MCF 10A (cell line): ENCODE measurements at regions not wholly inside any gene's neighbourhood (a gene's known extent, or its start where the extent isn't known, plus 50 kb on each side); places are given as distances from the start of the nearest gene placed in this dataset.

Experiments used
- BruUV-seq: library from RNA; stranded (reverse); fragments of 400-500 nt; replicated peaks from 2 replicates; lab custom pipeline; 2021; lab: Mats Ljungman, UMichigan
- CTCF ChIA-PET: fragments of 300-600 bp; sonication (Branson Sonifier 250); formaldehyde crosslinking; extraction: SDS; loops from one replicate; lab custom pipeline; 2021; ENCODE audit warnings: antibody characterized with exemption, inconsistent platforms; lab: Yijun Ruan, JAX
- POLR2A ChIA-PET: fragments of 300-600, 350-650 bp; sonication (Branson Sonifier 250); formaldehyde crosslinking; extraction: SDS; loops from one replicate; lab custom pipeline; 2020; ENCODE audit warnings: antibody characterized with exemption, inconsistent platforms; lab: Yijun Ruan, JAX
- DNase-seq: peaks from one replicate; pipeline ENCODE4 v3.0.0-alpha.2; 2018; ENCODE audit not compliant: unreplicated experiment
- H3K27ac Mint-ChIP-seq: one replicate; pipeline ENCODE4 v1.8.0; 2022; ENCODE audit warnings: mild to moderate bottlenecking, low read depth, mixed read lengths; ENCODE audit not compliant: unreplicated experiment
- H3K27me3 Mint-ChIP-seq: one replicate; pipeline ENCODE4 v1.8.0; 2022; ENCODE audit warnings: mixed read lengths; ENCODE audit not compliant: insufficient read depth, unreplicated experiment
- H3K36me3 Mint-ChIP-seq: one replicate; pipeline ENCODE4 v1.8.0; 2022; ENCODE audit warnings: mild to moderate bottlenecking, moderate library complexity, mixed read lengths; ENCODE audit not compliant: insufficient read depth, unreplicated experiment
- H3K4me1 Mint-ChIP-seq: one replicate; pipeline ENCODE4 v1.8.0; 2022; ENCODE audit warnings: mixed read lengths; ENCODE audit not compliant: insufficient read depth, unreplicated experiment
- H3K4me3 Mint-ChIP-seq: one replicate; pipeline ENCODE4 v1.8.0; 2022; ENCODE audit warnings: mild to moderate bottlenecking, moderate library complexity, mixed read lengths; ENCODE audit not compliant: unreplicated experiment
- H3K9me3 Mint-ChIP-seq: one replicate; pipeline ENCODE4 v1.8.0; 2022; ENCODE audit warnings: mixed read lengths; ENCODE audit not compliant: unreplicated experiment
- CTCF ChIP-seq: fragments of 200-600 bp; IDR thresholded peaks from one replicate; pipeline ENCODE4 v1.8.0; 2022; ENCODE audit warnings: antibody characterized with exemption, mild to moderate bottlenecking; ENCODE audit not compliant: unreplicated experiment
- intact Hi-C: fragments of 100-400 bp; cut with micrococcal nuclease; formaldehyde crosslinking; loops from 2 replicates; pipeline ENCODE4 v1.14.1; 2022

GRCh38 chr6:86380571-86381125, 556.7 kb upstream of the HTR1E start:
- CTCF ChIA-PET = interaction anchor here (0.8 kb wide), 1 partner anchor 557 kb away, joined by 4 read pairs; the partner anchor contains the start of gene HTR1E
- H3K4me1 Mint-ChIP-seq = no peaks in the 10 kb centered on the region
- POLR2A ChIA-PET = no interaction called here

DNA sequence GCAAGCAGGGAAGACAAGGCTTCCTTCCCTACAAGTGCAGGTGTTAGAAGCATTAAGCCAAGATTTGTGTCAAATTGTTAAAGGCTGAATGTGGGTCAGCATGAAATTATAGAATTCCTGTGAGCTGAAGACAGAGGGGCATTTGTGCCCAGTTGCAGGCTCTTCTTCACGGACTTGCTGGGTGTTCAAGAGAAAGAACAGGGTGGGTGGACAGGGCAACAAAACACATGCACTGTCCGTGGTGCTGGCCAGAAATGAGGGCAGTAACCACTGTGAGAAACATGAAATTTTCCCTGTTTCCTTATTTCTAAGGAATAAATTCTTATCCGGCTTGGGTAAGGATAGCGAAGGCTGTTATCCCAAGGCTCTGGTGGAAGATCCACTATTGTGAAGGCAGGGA, 579.5 kb upstream of the HTR1E start:
- POLR2A ChIA-PET = no interaction called here
- Mint-ChIP-seq H3K4me1 (no peaks in the 10 kb centered on the region), H3K4me3 (no peak overlapping the region), H3K9me3 (peaks cover 24% of the 10 kb centered on the region), H3K27ac (no peak overlapping the region), H3K27me3 (no peaks in the 10 kb centered on the region), H3K36me3 (no peaks in the 10 kb centered on the region)
- intact Hi-C loops = loop anchor here (5.0 kb wide), 1 partner anchor 499 kb away; no protein-coding TSS in a partner anchor
- no peak for TF ChIP-seq CTCF
- no TSS peak for BruUV-seq
- CTCF ChIA-PET = no interaction called here
- DNase-seq = no peak

More at GRCh38 chr6:86380571-86381125, 556.7 kb upstream of the HTR1E start:
- intact Hi-C loops = no loop called here
- Mint-ChIP-seq H3K36me3 (no peaks in the 10 kb centered on the region), H3K9me3 (peaks cover 5% of the 10 kb centered on the region), H3K27me3 (no peaks in the 10 kb centered on the region), H3K27ac (no peak overlapping the region), H3K4me3 (no peak overlapping the region)
- BruUV-seq = no TSS peak
- DNase-seq = no peak
- TF ChIP-seq CTCF = no peak

- CTCF ChIA-PET = interaction anchor here (0.7 kb wide), 1 partner anchor 9 kb away, joined by 3 read pairs; no protein-coding TSS in a partner anchor
- intact Hi-C loops = loop anchor here (5.0 kb wide), 1 partner anchor 502 kb away; no protein-coding TSS in a partner anchor
- Mint-ChIP-seq H3K9me3 (peaks cover 12% of the 10 kb centered on the region), H3K36me3 (no peaks in the 10 kb centered on the region), H3K27ac (no peak overlapping the region), H3K27me3 (no peaks in the 10 kb centered on the region), H3K4me3 (no peak overlapping the region), H3K4me1 (no peaks in the 10 kb centered on the region)
- POLR2A ChIA-PET = no interaction called here
- no peak for TF ChIP-seq CTCF
- BruUV-seq = no TSS peak
- DNase-seq = no peak
Observed at GRCh38 chr6:86355271-86355670, 582.1 kb upstream of the HTR1E start.

DNA sequence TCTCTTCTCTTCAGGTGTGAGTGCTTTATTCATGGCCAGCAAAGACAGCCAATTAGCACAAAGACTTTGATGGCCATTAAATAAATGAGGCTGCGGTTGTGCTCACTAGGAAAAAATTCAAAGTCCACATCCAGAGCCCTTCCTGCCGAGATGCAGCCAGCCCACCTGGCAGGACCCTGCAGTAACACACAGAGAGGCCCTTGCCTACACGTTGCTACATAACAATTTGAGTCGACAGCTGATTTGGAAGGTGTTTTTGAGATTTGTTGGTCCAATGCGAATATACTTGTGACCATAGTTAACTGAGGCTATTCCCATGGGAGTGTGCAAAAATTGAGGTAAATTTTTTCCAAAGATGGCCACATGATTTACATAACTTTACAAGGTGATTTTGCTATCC, 605.4 kb upstream of the HTR1E start:
- H3K36me3 Mint-ChIP-seq = no peaks in the 10 kb centered on the region
- H3K9me3 Mint-ChIP-seq = peaks cover 14% of the 10 kb centered on the region
- no peaks in the 10 kb centered on the region for H3K4me1 Mint-ChIP-seq
- no peaks in the 10 kb centered on the region for H3K27me3 Mint-ChIP-seq
- no peak for DNase-seq
- no peak for TF ChIP-seq CTCF
- intact Hi-C loops = no loop called here
- POLR2A ChIA-PET = no interaction called here
- H3K27ac Mint-ChIP-seq = no peak overlapping the region
- H3K4me3 Mint-ChIP-seq = no peak overlapping the region
- no TSS peak for BruUV-seq
- CTCF ChIA-PET = no interaction called here
